Transverse colon (tissue), 4 donors: ENCODE measurements at regions not wholly inside any gene's neighbourhood (a gene's known extent, or its start where the extent isn't known, plus 50 kb on each side); places are given as distances from the start of the nearest gene placed in this dataset.
A peak's percentile ranks its signal among the peaks of the same experiment; 100 is the strongest.

Experiments
- DNase-seq: peaks from one replicate; pipeline ENCODE4 v3.0.0-alpha.2; 2019
- H3K27ac ChIP-seq, 4 donors: fragments of 200-600 bp; sonication (generic); 2 replicates each; pipeline ENCODE4 v1.5.1; 2016 to 2018; ENCODE audit warnings: inconsistent platforms in 4 of 4
- H3K27me3 ChIP-seq: fragments of 200-600 bp; sonication (generic); 2 replicates; pipeline ENCODE4 v1.5.1; 2017; ENCODE audit warnings: inconsistent platforms
- H3K36me3 ChIP-seq, 4 donors: fragments of 200-600 bp; sonication (generic); 2 replicates each; pipeline ENCODE4 v1.5.1; 2017 to 2019; ENCODE audit warnings: inconsistent platforms in 4 of 4
- H3K4me1 ChIP-seq, 4 donors: fragments of 200-600 bp; sonication (generic); 2 replicates each; pipeline ENCODE4 v1.5.1; 2017 to 2020; ENCODE audit warnings: inconsistent platforms in 4 of 4
- H3K4me3 ChIP-seq, 4 donors: fragments of 200-600 bp; sonication (generic); 1 replicate in 1 of 4; 2 replicates in 3 of 4; pipeline versions ENCODE4 v1.5.1 to v1.6.1; 2017 to 2019; ENCODE audit warnings: inconsistent platforms in 4 of 4
- H3K9me3 ChIP-seq, 2 donors: fragments of 200-600 bp; sonication (generic); 2 replicates each; pipeline ENCODE4 v1.5.1; 2017 to 2019; ENCODE audit warnings: inconsistent platforms in 2 of 2
- EP300 ChIP-seq: sonication (generic); formaldehyde crosslinking; IDR thresholded peaks from one replicate; pipeline ENCODE4 v1.6.1; 2017; ENCODE audit warnings: antibody characterized with exemption, low read depth
- POLR2A ChIP-seq: fragments of 450-650 bp; IDR thresholded peaks from one replicate; pipeline ENCODE4 v1.6.1; 2016; ENCODE audit warnings: antibody characterized with exemption, mild to moderate bottlenecking, moderate library complexity
- POLR2AphosphoS5 ChIP-seq, 3 donors: sonication (generic); formaldehyde crosslinking; IDR thresholded peaks; one replicate each; pipeline ENCODE4 v1.6.1; 2016; ENCODE audit warnings: antibody characterized with exemption in 3 of 3
- WGBS, 2 donors: methylation state at CpG; one replicate each; pipeline ENCODE4 v1.1.5; 2018; ENCODE audit warnings: low coverage in 1 of 2; 5-methylcytosine and 5-hydroxymethylcytosine counted together
- in situ Hi-C, 4 donors: fragments of 200-750 bp; cut with MboI; loops; one replicate each; pipeline versions ENCODE4 v1.15.0 to v1.15.1; 2017; ENCODE audit warnings: low sequenced_read_pairs in 3 of 4, low pct_ligation_motif_present in 1 of 4, low pct_unique_long_range_greater_than_20kb in 1 of 4
- intact Hi-C: fragments of 100-400 bp; cut with DNase I; formaldehyde crosslinking; loops from one replicate; pipeline ENCODE4 v1.15.1; 2023; ENCODE audit warnings: low total_unique reads
- TF ChIP-seq, protein P1 (sequence below), 5 experiments: fragments of 200-600 bp in 3 of 5; fragments of 450-650 bp in 2 of 5; sonication (generic) in 3 of 5; IDR thresholded peaks; 1 replicate in 2 of 5; 2 replicates in 3 of 5; pipeline ENCODE4 v1.5.1; 2016 to 2017; ENCODE audit warnings: antibody characterized with exemption in 5 of 5, inconsistent platforms in 3 of 5, mild to moderate bottlenecking in 2 of 5, moderate library complexity in 1 of 5

DNA sequence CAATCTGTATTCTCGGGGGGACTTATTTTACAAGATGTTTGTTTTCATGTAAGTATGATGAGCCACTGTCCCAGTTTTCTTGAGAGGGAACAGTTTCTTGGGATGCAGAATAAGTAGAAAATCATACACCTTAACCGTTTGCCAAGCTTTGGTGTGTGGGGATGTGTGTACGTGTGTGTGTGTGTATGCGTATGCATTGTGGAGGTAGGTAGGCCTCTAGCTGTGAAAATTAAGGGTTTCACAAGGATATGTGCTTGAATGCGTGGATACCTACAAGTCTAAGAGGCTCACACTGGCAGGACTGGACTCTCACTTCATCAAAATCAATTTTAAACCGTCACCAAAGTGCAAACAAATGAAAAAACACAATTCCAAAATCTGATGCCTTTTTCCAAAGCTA lies 204.2 kb upstream of the RBMS1 start:
- intact Hi-C loops, result no loop called here
- WGBS, 2 donors, result 76 to 80% methylated on average over 6 of the region's 6 CpGs
- TF ChIP-seq, protein P1, sequence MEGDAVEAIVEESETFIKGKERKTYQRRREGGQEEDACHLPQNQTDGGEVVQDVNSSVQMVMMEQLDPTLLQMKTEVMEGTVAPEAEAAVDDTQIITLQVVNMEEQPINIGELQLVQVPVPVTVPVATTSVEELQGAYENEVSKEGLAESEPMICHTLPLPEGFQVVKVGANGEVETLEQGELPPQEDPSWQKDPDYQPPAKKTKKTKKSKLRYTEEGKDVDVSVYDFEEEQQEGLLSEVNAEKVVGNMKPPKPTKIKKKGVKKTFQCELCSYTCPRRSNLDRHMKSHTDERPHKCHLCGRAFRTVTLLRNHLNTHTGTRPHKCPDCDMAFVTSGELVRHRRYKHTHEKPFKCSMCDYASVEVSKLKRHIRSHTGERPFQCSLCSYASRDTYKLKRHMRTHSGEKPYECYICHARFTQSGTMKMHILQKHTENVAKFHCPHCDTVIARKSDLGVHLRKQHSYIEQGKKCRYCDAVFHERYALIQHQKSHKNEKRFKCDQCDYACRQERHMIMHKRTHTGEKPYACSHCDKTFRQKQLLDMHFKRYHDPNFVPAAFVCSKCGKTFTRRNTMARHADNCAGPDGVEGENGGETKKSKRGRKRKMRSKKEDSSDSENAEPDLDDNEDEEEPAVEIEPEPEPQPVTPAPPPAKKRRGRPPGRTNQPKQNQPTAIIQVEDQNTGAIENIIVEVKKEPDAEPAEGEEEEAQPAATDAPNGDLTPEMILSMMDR (IDR thresholded peaks at IDR 0.05), result no peak
- TF ChIP-seq POLR2A (no peak), POLR2AphosphoS5 (IDR thresholded peaks at IDR 0.05) (no peak), EP300 (no peak)
- in situ Hi-C loops, result no loop called here
- no peak overlapping the region for H3K27ac ChIP-seq
- peaks cover 0 to 4% (median 0%) of the 10 kb centered on the region in 4 donors for H3K4me1 ChIP-seq
- no peak overlapping the region for H3K4me3 ChIP-seq
- DNase-seq, result no peak
- no peaks in the 10 kb centered on the region for H3K9me3 ChIP-seq
- no peaks in the 10 kb centered on the region for H3K36me3 ChIP-seq
- H3K27me3 ChIP-seq, result no peaks in the 10 kb centered on the region

- TF ChIP-seq, protein P1 (IDR thresholded peaks at IDR 0.05), result no peak
- TF ChIP-seq EP300 (no peak), POLR2AphosphoS5 (IDR thresholded peaks at IDR 0.05) (no peak), POLR2A (no peak)
- in situ Hi-C loops (no loop called here), intact Hi-C loops (no loop called here)
- H3K9me3 ChIP-seq, result no peaks in the 10 kb centered on the region
- H3K4me1 ChIP-seq, result peaks cover 0 to 5% (median 2%) of the 10 kb centered on the region in 4 donors
- DNase-seq, result no peak
- no peaks in the 10 kb centered on the region for H3K36me3 ChIP-seq
- 40 to 42% methylated on average over 1 of the region's 1 CpG for WGBS, 2 donors
- H3K27ac ChIP-seq, result no peak overlapping the region
- no peaks in the 10 kb centered on the region for H3K27me3 ChIP-seq
- no peak overlapping the region for H3K4me3 ChIP-seq
These were observed 206.6 kb upstream of the RBMS1 start for GRCh38 chr2:160700021-160700814.

DNA sequence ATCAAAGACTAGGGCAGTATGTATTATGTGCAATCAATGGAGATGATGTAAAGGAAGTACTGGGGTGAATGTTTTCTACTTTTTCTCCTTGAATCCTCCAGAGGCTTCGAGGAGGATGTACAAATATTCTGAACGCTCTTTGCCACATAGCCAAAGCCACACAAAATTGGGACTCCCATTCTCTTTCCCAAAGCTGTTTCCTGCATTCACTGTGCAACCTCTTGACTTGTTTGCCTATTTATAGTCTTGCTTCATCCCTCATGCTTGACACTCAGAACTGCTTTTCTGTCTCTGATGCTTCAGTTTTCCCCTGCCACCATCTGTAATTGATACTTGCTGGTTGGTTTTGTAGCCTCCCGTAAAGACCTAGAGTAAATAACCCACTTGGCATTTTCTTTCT lies 208.2 kb upstream of the RBMS1 start:
- Histone ChIP-seq H3K9me3 (no peaks in the 10 kb centered on the region), H3K4me1 (peaks cover 0 to 5% (median 0%) of the 10 kb centered on the region in 4 donors), H3K27ac (no peak overlapping the region), H3K36me3 (no peaks in the 10 kb centered on the region), H3K27me3 (no peaks in the 10 kb centered on the region), H3K4me3 (no peak overlapping the region)
- WGBS, 2 donors, result 44 to 75% methylated on average over 1 to 3 of the region's 3 CpGs
- DNase-seq, result no peak
- intact Hi-C loops (no loop called here), in situ Hi-C loops (no loop called here)
- TF ChIP-seq, protein P1 (IDR thresholded peaks at IDR 0.05), result no peak
- no peak for TF ChIP-seq POLR2AphosphoS5 (IDR thresholded peaks at IDR 0.05)
- no peak for TF ChIP-seq EP300
- TF ChIP-seq POLR2A, result no peak

DNA sequence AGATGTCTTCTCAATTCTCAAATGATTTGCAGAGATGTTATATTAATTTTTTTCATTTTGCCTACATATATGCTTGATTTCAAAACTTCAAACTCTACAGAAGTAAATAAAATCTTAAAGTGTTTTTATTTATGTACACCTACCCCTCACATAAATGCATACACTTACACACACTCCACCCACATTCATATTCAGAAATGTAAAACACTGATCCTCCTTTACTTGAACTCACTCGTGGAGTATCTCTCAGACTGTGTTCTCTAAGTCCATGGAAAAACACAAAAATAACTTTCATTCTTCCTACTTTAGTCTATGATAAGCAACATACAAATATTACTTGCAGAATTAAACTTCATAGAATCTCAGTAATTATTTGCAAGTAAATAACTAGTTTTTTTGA lies 209.1 kb upstream of the RBMS1 start:
- in situ Hi-C loops, result no loop called here
- WGBS, 2 donors, result 50 to 67% methylated on average over 1 of the region's 1 CpG
- DNase-seq, result no peak

More for the DNA sequence above, 209.1 kb upstream of the RBMS1 start:
- Histone ChIP-seq H3K27me3 (no peaks in the 10 kb centered on the region), H3K4me3 (no peak overlapping the region), H3K27ac (peak overlapping the region in 1 of 4 donors; percentile 56), H3K4me1 (peaks cover 0 to 5% (median 0%) of the 10 kb centered on the region in 4 donors), H3K36me3 (no peaks in the 10 kb centered on the region), H3K9me3 (no peaks in the 10 kb centered on the region)
- TF ChIP-seq POLR2A, result no peak
- intact Hi-C loops, result no loop called here
